SK-N-SH (cell line): ENCODE measurements at regions not wholly inside any gene's neighbourhood (a gene's known extent, or its start where the extent isn't known, plus 50 kb on each side); places are given as distances from the start of the nearest gene placed in this dataset.

Source experiments
- CTCF ChIP-seq: fragments of 200-600 bp; sonication (generic); IDR thresholded peaks from 2 replicates; pipeline ENCODE4 v1.6.1; 2017; ENCODE audit warnings: antibody characterized with exemption, mild to moderate bottlenecking, moderate library complexity
- EP300 ChIP-seq, 2 experiments: IDR thresholded peaks; 2 replicates each; pipeline versions ENCODE4 v1.4.0 to v1.6.1; 2012; ENCODE audit warnings: borderline replicate concordance in 1 of 2, low read depth in 1 of 2, low read length in 1 of 2
- EZH2phosphoT487 ChIP-seq: fragments of 200-600 bp; sonication (generic); IDR thresholded peaks from 2 replicates; pipeline ENCODE4 v1.6.1; 2017; ENCODE audit warnings: low read depth, mixed run types, mild to moderate bottlenecking, antibody characterized with exemption, moderate library complexity, borderline replicate concordance
- FOXM1 ChIP-seq: IDR thresholded peaks from 2 replicates; pipeline ENCODE4 v1.4.0; 2012; ENCODE audit warnings: low read depth, mild to moderate bottlenecking
- GABPA ChIP-seq: IDR thresholded peaks from 2 replicates; pipeline ENCODE4 v1.4.0; 2012; ENCODE audit warnings: low read depth, mild to moderate bottlenecking
- IRF3 ChIP-seq: fragments of 150-350 bp; IDR thresholded peaks from 2 replicates; pipeline ENCODE4 v1.6.1; 2016; ENCODE audit warnings: mild to moderate bottlenecking, low read depth, low read length
- JUND ChIP-seq: IDR thresholded peaks from 2 replicates; pipeline ENCODE4 v1.4.0; 2012
- MAX ChIP-seq: IDR thresholded peaks from 2 replicates; pipeline ENCODE4 v1.4.0; 2012; ENCODE audit warnings: low read depth
- REST ChIP-seq: IDR thresholded peaks from 2 replicates; pipeline ENCODE4 v1.6.1; 2012; ENCODE audit warnings: mild to moderate bottlenecking, low read depth, low read length, moderate library complexity
- SMC3 ChIP-seq: IDR thresholded peaks from 2 replicates; pipeline ENCODE4 v1.6.1; 2012; ENCODE audit warnings: low read depth, low read length, improper control_type of control experiment
- TAF1 ChIP-seq: IDR thresholded peaks from 2 replicates; pipeline ENCODE4 v1.6.1; 2012; ENCODE audit warnings: low read depth, mild to moderate bottlenecking, low read length, moderate library complexity, borderline replicate concordance
- TCF12 ChIP-seq: IDR thresholded peaks from 2 replicates; pipeline ENCODE4 v1.4.0; 2012
- TEAD4 ChIP-seq: IDR thresholded peaks from 2 replicates; pipeline ENCODE4 v1.4.0; 2012; ENCODE audit warnings: mild to moderate bottlenecking, borderline replicate concordance; ENCODE audit not compliant: insufficient read depth

GRCh38 chr11:43574949-43575912 is 105.3 kb upstream of the HSD17B12 start:
- TF ChIP-seq TAF1 (no peak), EZH2phosphoT487 (no peak), TEAD4 (no peak), CTCF (no peak), REST (no peak), MAX (no peak), IRF3 (no peak), EP300 (IDR thresholded peaks at IDR 0.05; ENCODE audit: borderline replicate concordance in 1 of 2, low read depth in 1 of 2, low read length in 1 of 2) (no peak), JUND (no peak), SMC3 (no peak), TCF12 (no peak), FOXM1 (no peak), GABPA (no peak)
